ENCODE measurements at regions not wholly inside any gene's neighbourhood (a gene's known extent, or its start where the extent isn't known, plus 50 kb on each side); places are given as distances from the start of the nearest gene placed in this dataset.

DNA sequence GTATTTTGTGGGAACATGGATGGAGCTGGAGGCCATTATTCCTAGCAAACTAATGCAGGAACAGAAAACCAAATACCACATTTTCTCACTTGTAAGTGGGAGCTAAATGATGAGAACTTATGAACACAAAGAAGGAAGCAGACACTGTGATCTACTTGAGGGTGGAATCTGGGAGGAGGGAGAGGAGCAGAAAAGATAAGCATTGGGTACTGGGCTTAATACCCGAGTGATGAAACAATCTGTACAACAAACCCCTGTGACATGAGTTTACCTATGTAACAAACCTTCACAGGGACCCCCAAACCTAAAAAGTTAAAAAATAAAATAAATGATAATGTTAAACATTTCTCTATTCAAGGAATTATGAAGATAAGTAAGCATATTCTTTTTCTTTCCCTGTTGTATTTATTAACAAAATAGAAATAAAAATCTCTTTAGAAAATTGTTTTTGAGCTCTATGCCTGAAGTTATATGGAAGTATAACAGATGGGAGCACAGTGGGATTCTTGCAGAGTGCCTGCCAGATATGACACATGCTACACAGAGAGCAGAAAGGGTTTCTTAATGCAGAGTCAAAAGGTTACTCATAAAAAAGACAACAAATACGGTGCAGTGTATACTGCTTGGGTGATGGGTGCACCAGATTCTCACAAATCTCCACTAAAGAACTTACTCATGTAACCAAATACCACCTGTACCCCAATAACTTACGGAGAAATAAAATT lies 52.0 kb upstream of the SYNE2 start:
- Histone ChIP-seq H3K4me3 (ENCODE audit: low read length in 3 of 3) (no peak overlapping the region), H3K27ac (ENCODE audit: low read depth in 2 of 2, low read length in 2 of 2) (no peak overlapping the region), H3K4me1 (ENCODE audit: control insufficient read depth in 2 of 3, insufficient read depth in 2 of 3, low read depth in 1 of 3, low read length in 3 of 3) (peaks cover 0 to 4% (median 0%) of the 10 kb centered on the region in 3 donors), H3K36me3 (ENCODE audit: control insufficient read depth in 2 of 3, insufficient read depth in 3 of 3, low read length in 3 of 3) (no peaks in the 10 kb centered on the region), H3K27me3 (ENCODE audit: control insufficient read depth, insufficient read depth, low read length) (no peaks in the 10 kb centered on the region), H3K9me3 (ENCODE audit: control insufficient read depth in 2 of 3, insufficient read depth in 1 of 3, low read length in 3 of 3) (no peaks in the 10 kb centered on the region), H3K9ac (ENCODE audit: low read length in 3 of 3) (no peak overlapping the region)
- intact Hi-C loops (cut with DNase I) = no loop called here
- TF ChIP-seq, protein P1, sequence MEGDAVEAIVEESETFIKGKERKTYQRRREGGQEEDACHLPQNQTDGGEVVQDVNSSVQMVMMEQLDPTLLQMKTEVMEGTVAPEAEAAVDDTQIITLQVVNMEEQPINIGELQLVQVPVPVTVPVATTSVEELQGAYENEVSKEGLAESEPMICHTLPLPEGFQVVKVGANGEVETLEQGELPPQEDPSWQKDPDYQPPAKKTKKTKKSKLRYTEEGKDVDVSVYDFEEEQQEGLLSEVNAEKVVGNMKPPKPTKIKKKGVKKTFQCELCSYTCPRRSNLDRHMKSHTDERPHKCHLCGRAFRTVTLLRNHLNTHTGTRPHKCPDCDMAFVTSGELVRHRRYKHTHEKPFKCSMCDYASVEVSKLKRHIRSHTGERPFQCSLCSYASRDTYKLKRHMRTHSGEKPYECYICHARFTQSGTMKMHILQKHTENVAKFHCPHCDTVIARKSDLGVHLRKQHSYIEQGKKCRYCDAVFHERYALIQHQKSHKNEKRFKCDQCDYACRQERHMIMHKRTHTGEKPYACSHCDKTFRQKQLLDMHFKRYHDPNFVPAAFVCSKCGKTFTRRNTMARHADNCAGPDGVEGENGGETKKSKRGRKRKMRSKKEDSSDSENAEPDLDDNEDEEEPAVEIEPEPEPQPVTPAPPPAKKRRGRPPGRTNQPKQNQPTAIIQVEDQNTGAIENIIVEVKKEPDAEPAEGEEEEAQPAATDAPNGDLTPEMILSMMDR (IDR thresholded peaks at IDR 0.05; ENCODE audit: borderline replicate concordance, extremely low read depth, insufficient read depth) = no peak
- DNase-seq = no peak
- no peak for FAIRE-seq
